Activated CD8-positive, alpha-beta memory T cell treated with anti-CD3 and anti-CD28 coated beads, Interleukin-2, amount 50 U/mL, for 1 hour (primary cell): ENCODE measurements at regions not wholly inside any gene's neighbourhood (a gene's known extent, or its start where the extent isn't known, plus 50 kb on each side); places are given as distances from the start of the nearest gene placed in this dataset.

Source experiments
- DNase-seq: peaks from one replicate; pipeline ENCODE4 v3.0.0-alpha.2; 2020; ENCODE audit errors: extremely low read depth

DNA sequence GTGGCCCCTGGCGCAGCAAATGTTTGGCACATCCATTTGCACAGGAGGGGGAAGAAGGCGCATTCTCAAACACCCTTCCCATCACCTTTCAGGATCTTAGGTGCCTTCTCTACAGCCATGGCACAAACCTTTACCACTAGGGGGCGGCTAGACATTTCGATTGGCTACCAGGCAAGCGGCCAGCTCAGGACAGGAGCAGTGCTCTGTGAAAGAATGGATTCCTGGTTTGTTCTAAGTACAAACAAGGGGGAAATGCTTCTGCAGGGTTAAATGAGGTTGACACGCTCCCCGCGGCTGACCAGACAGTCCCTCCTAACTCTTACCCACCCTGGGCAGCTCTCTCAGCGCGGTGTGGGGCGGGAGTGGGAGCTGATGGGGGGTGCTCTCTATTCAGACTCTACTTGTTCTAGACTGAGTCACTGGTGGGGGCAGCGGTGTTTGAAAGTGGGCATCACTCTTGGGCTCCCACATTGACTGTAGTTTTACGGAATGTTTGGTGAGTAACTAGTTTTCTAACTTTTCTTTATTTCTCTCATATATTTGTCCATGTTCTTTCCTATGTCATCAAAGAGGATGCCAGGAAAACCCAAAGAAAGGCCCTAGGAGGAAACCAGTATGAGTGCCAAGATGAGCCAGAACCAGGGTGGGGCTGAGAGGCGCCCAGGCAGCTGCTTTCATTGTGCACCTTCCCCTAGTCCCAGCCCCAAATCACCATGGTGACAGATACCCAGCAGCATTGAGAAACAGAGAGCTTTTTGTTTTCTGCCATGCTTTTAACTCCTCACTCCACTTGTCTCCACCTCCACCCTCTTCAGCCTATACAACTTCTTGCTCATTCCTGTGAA lies 61.4 kb upstream of the GPR158 start:
- DNase-seq: no peak

DNA sequence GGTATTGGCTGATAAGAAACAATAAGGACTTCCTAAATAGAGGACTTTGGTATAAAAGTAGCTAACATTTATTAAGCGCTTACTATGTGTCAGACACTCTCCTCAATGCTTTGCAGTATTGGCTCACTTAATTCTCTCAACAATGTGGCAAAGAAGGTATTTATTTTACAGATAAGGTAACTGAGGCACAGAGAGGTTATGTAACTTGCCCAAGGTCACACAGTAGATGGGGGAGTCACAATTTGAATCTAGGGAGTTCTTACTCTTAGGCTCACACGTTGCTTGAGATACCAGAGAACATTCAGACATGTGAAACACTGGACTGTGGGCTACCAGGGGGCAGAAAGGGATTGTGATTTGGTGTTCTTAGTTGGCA lies 60.8 kb upstream of the GPR158 start:
- DNase-seq: no peak

DNA sequence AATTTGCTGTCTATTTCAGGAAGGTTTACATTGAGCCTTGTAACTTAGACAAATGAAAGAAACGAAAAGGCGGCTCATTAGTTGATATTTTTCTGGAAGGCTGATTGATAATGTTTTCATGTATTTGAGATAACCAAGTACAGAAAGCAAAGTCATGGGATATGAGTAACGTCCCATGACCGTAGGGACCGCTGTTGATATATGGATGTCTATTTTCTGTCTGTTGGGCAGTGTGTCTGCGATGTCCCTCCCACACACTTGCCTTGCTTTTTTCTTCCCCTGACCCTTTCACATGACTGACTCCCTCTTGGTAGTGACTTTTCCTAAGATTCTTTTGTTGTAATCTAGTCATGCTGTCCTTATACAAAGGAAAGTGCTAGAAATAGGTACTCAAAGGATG lies 57.0 kb upstream of the GPR158 start:
- DNase-seq: no peak

DNA sequence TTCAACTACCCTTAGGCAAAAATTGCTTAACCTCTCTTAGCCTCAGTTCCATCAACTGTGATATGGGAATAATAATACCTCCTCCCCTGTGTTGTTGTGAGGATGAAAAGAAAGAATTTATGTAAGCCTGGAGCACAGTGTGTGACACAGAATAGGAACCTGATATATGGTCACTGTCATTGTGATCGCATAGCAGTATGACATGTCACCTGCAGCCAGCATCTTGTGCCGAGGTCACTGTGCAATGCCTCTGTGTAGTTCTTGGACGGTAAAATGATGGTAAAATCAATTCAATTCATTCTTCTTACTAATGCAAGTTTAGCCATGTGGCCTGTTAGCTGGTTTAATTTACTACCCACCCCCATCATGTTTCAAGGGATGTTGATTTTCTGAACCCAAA lies 54.6 kb upstream of the GPR158 start:
- DNase-seq: no peak
